AML-193 (cell line): ENCODE measurements at regions not wholly inside any gene's neighbourhood (a gene's known extent, or its start where the extent isn't known, plus 50 kb on each side); places are given as distances from the start of the nearest gene placed in this dataset.
"Not testable (repeated sequence)": the region's sequence is repeated elsewhere in the genome, so short reads cannot be mapped to it uniquely, and the experiment has no call there.

Experiments used
- DNase-seq, 2 experiments: peaks; one replicate each; lab custom pipeline; 2025; lab: John Stamatoyannopoulos, UW

- DNase-seq = no peak
These were observed 409.1 kb downstream of the TNS1 start for GRCh38 chr2:217593732-217594131.

DNA sequence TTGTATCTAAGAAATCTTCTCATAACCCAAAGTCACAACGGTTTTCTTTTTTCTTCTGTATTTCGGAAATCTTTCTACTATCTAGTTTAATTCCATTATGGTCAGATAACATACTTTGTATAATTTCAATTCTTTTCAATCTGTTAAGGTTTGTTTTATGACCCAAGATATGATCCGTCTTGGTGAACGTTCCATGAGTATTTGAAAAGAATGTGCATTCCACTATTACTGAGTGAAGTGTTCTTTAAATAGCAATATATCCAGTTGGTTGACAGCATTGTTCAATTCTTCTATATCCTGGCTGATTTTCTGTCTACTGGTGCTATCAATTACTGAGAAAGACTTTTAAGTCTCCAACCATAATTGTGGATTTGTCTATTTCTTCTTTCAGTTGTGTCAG is 414.5 kb downstream of the TNS1 start:
- DNase-seq = no peak

DNA sequence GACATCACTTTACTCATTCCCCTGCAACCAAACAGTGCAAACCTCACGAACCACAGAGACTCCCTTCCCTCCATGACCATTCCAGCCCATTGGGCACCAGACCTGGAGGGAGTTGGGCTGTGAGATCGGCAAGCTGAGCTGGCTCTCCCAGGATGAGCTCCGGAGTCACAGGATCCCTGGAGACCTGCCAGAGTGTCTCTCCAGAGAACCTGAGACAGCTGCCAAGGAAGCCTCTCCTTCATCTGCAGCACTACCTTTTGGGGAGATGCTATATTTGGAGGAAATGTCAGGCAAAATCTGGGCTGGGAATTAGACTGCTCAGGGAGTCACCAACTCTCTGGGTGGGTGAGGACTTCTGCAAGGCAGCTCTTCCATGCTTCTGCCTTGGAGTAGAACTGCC is 417.4 kb downstream of the TNS1 start:
- DNase-seq = no peak

DNA sequence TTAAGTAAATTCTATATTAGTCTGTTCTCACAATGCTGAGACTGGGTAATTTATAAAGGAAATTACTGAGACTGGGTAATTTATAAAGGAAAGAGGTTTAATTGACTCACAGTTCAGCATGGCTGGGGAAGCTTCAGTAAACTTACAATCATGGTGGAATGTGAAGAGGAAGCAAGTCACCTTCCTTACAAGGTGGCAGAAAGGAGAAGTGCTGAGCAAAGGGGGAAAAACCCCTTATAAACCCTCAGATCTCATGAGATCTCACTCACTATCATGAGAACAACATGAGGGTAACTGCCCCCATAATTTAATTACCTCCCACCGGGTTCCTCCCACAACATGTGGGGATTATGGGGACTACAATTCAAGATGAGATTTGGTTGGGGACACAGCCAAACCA is 422.4 kb downstream of the TNS1 start:
- not testable (repeated sequence) for DNase-seq

DNA sequence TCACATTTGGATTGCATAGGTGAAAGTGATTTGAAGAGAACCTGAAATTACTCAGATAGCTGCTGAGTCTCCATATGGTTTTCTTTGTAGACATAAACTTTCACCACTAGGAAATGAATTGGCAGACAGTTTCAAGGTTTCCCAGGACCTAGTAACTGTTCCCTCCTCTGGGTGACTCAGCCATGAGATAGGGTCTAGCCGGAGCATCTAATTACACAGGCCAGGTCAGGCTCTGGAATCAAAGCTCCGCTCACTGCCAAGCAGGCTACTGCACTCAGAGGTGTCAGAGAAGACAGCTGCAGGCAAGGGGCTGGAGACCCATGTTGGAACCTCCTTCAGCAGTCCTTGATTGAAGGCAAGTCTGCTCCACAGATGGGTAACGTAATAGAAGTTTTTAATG is 429.2 kb downstream of the TNS1 start:
- no peak for DNase-seq

GRCh38 chr2:217570394-217570793 is 432.4 kb downstream of the TNS1 start:
- DNase-seq = no peak

DNA sequence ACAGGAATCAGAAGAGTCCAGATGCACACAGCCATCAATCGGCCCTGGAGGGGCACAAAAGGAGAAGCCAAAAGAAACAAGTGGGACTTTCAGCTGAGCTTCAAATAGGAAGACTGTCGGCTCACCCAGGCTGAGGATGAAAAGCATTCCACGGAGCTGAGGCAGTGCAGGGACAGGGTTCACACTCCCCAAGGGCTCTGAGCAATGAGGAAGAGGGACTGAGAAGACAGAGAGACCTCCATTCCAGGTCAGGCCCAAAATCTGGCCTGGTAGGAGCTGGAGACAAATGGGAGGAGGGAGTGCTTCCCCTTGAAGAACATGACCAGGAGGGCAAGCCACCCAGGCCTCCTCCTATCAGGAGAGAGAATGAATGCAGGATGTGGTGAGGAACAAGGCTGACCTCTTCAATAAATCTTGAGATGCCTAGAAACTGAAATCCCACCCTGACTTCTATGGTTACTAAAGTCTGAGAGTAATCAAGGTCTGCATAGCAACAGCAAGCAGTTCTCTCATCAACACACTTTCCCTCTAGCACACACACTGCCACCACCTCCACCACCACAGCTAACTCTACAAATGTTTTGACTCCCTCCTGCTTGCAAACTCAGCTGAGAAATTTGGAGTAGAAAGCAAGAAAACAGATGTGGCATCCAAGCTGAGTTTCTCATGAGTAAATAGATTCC is 434.4 kb downstream of the TNS1 start:
- DNase-seq = no peak

GRCh38 chr2:217563565-217563964 is 439.2 kb downstream of the TNS1 start:
- DNase-seq = no peak

DNA sequence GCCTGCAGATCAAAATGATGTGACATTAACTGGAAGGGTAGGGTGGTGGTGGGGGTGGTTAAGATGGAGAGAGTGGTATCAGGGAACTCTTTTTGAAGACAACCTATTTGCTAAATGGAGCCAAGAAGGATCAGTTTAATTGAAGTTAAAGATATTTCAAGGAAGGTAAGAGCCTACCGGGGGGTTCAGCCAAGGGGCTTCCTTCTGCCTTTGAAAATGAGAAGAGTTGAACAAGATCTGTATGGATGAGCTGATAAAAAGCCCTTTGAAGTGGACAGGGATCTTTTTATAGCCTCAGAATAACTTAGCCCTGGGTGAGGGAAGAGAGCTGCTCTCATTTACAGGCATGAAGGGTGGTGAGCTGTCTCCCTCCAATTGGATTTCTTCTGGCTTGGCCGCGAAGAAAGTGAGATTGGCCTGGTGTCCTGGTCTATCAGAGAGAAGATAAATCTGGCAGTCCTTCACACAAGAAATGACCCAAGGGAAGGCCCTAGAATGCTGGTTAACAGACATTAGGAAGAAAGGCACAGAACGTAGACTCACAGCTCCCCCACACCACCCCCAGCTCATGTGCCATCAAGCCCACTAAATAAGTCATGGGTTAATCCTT is 439.8 kb downstream of the TNS1 start:
- no peak for DNase-seq

- no peak for DNase-seq
These were observed 443.7 kb downstream of the TNS1 start for GRCh38 chr2:217559084-217559483.

DNA sequence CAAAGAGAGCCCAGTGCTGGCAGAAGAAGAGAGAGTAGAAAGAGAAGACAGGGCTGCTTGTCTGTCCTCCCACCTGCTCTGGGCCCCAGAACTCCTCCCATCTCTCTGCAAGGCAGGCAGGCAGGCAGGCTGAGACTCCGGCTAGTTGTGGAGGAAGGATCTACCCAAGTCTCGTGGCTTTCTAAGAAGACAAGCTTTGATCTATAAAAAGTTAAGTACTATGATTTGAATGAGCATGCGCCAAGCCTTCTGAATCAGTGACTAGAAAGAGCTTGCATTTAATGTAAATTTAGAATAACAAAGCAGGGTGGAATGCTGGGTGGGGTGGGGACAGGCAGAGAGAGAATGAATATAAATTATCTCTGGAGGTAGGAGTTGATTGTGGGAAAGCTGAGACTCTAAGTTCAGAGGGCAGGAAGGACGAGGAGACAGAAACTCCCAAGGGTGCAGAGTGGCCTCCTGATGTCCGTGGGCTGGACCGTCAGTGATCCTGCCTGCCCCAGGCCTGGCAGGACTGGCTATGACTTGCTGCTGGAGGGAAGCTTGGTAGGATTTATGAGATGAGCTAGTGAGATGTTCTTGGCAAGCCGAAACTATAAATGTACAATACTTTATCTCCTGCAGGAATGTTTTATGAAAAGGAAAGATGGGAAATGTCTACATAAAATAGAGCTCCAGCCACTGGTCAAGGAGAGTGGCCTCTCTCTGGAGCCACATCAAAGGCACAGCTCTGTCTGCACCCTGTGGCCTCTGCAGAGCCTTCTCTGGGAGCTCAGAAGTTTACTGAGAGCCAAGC is 447.5 kb downstream of the TNS1 start:
- no peak for DNase-seq

GRCh38 chr2:217553679-217554078 is 449.1 kb downstream of the TNS1 start:
- no peak for DNase-seq

- no peak for DNase-seq
These were observed 449.6 kb downstream of the TNS1 start for GRCh38 chr2:217553202-217553601.

DNA sequence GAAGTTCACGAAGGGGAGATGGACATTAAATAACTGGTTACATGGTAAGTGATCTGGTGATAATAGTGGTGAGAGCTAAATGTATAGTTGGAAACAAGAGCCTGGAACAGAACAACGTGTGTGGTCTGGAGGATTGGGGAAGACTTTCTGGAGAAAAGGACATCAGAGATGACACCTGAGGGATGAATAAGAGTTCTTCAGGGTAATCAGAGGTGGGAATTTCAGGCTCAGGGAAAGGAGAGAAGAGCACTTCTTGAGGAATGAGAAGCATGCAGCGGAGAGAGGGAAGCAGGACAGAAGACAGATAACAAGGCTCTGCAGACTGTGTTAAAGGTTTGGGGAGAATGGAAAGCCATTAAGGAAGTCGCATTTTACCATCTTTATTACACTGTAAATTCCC is 450.7 kb downstream of the TNS1 start:
- DNase-seq = no peak

DNA sequence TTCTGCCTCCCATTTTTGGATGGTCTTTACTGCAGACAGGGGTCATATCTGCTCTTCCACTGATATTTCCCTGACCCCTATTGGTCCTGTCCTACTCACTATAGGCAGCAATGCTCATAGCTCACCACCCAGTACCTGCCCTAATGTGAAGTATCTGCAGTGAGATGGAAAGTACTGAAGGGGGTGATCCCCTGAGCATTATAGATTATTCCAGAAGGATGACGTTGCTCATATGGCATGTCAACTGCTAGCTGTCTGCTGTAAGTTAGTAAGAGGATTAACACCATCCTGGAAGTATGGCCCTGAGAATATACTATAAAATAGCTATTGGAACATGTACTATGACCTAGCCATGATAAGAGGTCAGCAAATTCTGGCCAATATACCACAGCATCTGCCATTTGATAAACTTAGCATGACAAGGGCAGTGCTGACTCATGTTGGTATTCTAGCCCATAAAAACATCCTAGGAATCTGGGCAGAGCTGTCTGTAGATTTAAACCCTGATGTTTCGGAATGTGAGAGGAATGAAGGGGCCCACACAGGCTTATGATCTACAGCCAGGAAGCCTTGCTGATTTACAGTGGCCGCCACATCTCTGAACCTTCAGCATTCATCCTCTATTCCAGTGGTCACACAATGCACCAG is 451.4 kb downstream of the TNS1 start:
- DNase-seq = no peak

DNA sequence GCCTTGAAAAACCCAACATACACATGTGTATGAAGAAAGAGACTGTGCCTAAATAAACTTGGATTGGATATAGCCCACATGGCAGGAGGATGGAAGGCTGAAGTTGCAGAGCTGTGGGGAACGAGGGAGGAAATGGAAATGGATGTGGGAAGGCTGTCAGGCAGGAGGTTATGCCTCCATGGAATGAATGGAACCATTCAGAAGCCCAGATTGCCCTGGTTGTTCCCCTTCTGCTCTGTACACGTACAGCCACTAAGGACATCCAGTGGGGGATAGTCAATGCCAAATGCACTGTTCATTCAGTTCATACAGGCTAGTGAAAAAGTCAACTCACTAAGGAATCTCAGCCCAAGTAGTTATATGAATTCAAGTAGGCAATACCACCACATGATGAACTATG is 463.7 kb downstream of the TNS1 start:
- DNase-seq = no peak

DNA sequence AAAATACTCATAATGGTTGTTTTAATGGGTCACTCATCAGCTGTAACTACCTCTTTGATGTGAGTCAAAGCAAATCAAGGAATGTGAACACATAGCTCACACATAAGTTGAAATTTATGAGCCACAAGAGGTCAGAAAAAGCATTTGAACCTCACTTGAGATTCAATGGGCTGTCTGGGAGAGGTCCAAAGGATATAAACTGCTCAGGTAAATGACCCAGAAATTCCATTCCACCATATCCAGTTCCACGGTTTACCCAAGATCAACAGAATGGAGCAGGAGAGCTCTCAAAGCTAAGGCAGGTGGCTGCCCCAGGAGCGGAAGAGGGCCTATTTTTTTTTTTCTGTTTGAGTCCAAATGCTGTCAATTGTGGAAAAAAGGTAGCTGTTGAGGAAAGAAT is 464.1 kb downstream of the TNS1 start:
- no peak for DNase-seq

GRCh38 chr2:217535957-217536708 is 466.7 kb downstream of the TNS1 start:
- no peak for DNase-seq

DNA sequence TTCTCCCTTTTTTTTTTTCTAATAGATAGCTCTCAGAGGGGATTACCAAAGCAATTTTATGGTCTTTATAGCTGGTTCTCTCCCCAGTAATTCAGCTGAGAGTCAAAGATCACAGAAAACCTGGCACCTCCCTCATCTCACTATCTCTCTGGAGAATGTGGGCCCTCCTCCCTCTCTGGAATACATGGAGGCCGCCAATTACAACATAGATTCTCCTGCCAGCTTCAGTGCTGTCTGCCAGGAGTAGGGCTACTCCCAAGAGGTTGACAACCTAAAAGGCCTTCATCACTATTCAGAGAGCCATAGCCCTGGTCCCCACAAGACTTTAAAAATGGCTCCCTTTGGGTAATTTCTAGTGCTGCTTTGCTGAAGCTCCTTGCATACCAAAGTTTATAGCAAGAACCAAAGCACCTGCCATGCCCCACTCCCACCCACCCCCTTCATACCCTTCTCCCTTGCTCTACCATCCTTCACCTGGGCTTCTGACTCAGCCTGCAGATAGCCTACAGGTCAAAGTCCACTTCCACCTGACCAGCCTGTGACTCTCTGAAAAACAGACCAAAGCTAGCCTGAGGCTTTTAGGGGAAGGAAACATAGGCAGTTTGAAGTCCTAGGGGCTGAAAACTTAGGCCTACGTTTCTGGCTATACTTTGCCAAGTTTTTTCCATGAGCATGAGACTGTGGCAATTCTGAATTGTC is 472.3 kb downstream of the TNS1 start:
- no peak for DNase-seq

GRCh38 chr2:217529271-217529670 is 473.5 kb downstream of the TNS1 start:
- DNase-seq = no peak

- no peak for DNase-seq
These were observed 475.1 kb downstream of the TNS1 start for GRCh38 chr2:217527590-217528202.
